ENCODE measurements at regions not wholly inside any gene's neighbourhood (a gene's known extent, or its start where the extent isn't known, plus 50 kb on each side); places are given as distances from the start of the nearest gene placed in this dataset.

- no peaks in the 10 kb centered on the region for H3K27me3 Mint-ChIP-seq (ENCODE audit: low read depth in 3 of 3)
- no peaks in the 10 kb centered on the region for H3K36me3 Mint-ChIP-seq
- H3K9me3 Mint-ChIP-seq = peaks cover 0 to 10% (median 4%) of the 10 kb centered on the region in 6 donors
- no peaks in the 10 kb centered on the region for H3K4me1 Mint-ChIP-seq
- H3K4me3 Mint-ChIP-seq = no peak overlapping the region
- DNase-seq = no peak
- no peak overlapping the region for H3K27ac Mint-ChIP-seq
These were observed 715.3 kb downstream of the NR2F2 start for GRCh38 chr15:97045666-97046421.

- no peak overlapping the region for H3K27ac Mint-ChIP-seq
- no peaks in the 10 kb centered on the region for H3K36me3 Mint-ChIP-seq
- no peaks in the 10 kb centered on the region for H3K27me3 Mint-ChIP-seq (ENCODE audit: low read depth in 3 of 3)
- peaks cover 0 to 12% (median 2%) of the 10 kb centered on the region in 6 donors for H3K9me3 Mint-ChIP-seq
- no peak for DNase-seq
- H3K4me3 Mint-ChIP-seq = no peak overlapping the region
- no peaks in the 10 kb centered on the region for H3K4me1 Mint-ChIP-seq
These were observed 722.0 kb downstream of the NR2F2 start for GRCh38 chr15:97052513-97052912.

- DNase-seq = no peak
- peaks cover 0 to 12% (median 2%) of the 10 kb centered on the region in 6 donors for H3K9me3 Mint-ChIP-seq
- H3K27me3 Mint-ChIP-seq (ENCODE audit: low read depth in 3 of 3) = no peaks in the 10 kb centered on the region
- H3K4me1 Mint-ChIP-seq = no peaks in the 10 kb centered on the region
- H3K36me3 Mint-ChIP-seq = no peaks in the 10 kb centered on the region
- no peak overlapping the region for H3K4me3 Mint-ChIP-seq
- H3K27ac Mint-ChIP-seq = no peak overlapping the region
These were observed 723.1 kb downstream of the NR2F2 start for GRCh38 chr15:97053635-97054034.

- no peaks in the 10 kb centered on the region for H3K36me3 Mint-ChIP-seq
- no peak for DNase-seq
- H3K27ac Mint-ChIP-seq = no peak overlapping the region
- H3K4me3 Mint-ChIP-seq = no peak overlapping the region
- no peaks in the 10 kb centered on the region for H3K4me1 Mint-ChIP-seq
- H3K27me3 Mint-ChIP-seq (ENCODE audit: low read depth in 3 of 3) = peaks cover 0 to 2% (median 0%) of the 10 kb centered on the region in 3 donors
- no peaks in the 10 kb centered on the region for H3K9me3 Mint-ChIP-seq
These were observed 727.0 kb downstream of the NR2F2 start for GRCh38 chr15:97057503-97057902.

- H3K4me1 Mint-ChIP-seq = no peaks in the 10 kb centered on the region
- H3K36me3 Mint-ChIP-seq = no peaks in the 10 kb centered on the region
- H3K9me3 Mint-ChIP-seq = peaks cover 0 to 5% (median 0%) of the 10 kb centered on the region in 6 donors
- DNase-seq = no peak
- H3K27ac Mint-ChIP-seq = no peak overlapping the region
- H3K27me3 Mint-ChIP-seq (ENCODE audit: low read depth in 3 of 3) = peaks cover 0 to 2% (median 0%) of the 10 kb centered on the region in 3 donors
- no peak overlapping the region for H3K4me3 Mint-ChIP-seq
These were observed 728.8 kb downstream of the NR2F2 start for GRCh38 chr15:97059281-97059680.

- H3K27me3 Mint-ChIP-seq (ENCODE audit: low read depth in 3 of 3) = peaks cover 0 to 4% (median 2%) of the 10 kb centered on the region in 3 donors
- peaks cover 0 to 7% (median 0%) of the 10 kb centered on the region in 6 donors for H3K9me3 Mint-ChIP-seq
- no peak overlapping the region for H3K27ac Mint-ChIP-seq
These were observed 730.9 kb downstream of the NR2F2 start for GRCh38 chr15:97061392-97061791.

GRCh38 chr15:97071668-97072067 lies 741.2 kb downstream of the NR2F2 start:
- Mint-ChIP-seq H3K36me3 (no peaks in the 10 kb centered on the region), H3K4me1 (no peaks in the 10 kb centered on the region), H3K4me3 (no peak overlapping the region), H3K9me3 (peaks cover 3 to 14% (median 7%) of the 10 kb centered on the region in 6 donors), H3K27ac (no peak overlapping the region), H3K27me3 (ENCODE audit: low read depth in 3 of 3) (peaks cover 0 to 2% (median 0%) of the 10 kb centered on the region in 3 donors)
- no peak for DNase-seq

More at GRCh38 chr15:97061392-97061791, 730.9 kb downstream of the NR2F2 start:
- no peak overlapping the region for H3K4me3 Mint-ChIP-seq
- H3K4me1 Mint-ChIP-seq = no peaks in the 10 kb centered on the region
- DNase-seq = no peak
- H3K36me3 Mint-ChIP-seq = no peaks in the 10 kb centered on the region

GRCh38 chr15:97072545-97072944 lies 742.0 kb downstream of the NR2F2 start:
- H3K36me3 Mint-ChIP-seq = no peaks in the 10 kb centered on the region
- no peak overlapping the region for H3K4me3 Mint-ChIP-seq
- DNase-seq = no peak
- H3K4me1 Mint-ChIP-seq = no peaks in the 10 kb centered on the region
- peaks cover 3 to 14% (median 7%) of the 10 kb centered on the region in 6 donors for H3K9me3 Mint-ChIP-seq
- H3K27me3 Mint-ChIP-seq (ENCODE audit: low read depth in 3 of 3) = peaks cover 0 to 2% (median 0%) of the 10 kb centered on the region in 3 donors
- H3K27ac Mint-ChIP-seq = no peak overlapping the region

GRCh38 chr15:97076011-97076410 lies 745.5 kb downstream of the NR2F2 start:
- no peak overlapping the region for H3K27ac Mint-ChIP-seq
- peaks cover 3 to 22% (median 9%) of the 10 kb centered on the region in 6 donors for H3K9me3 Mint-ChIP-seq
- H3K4me3 Mint-ChIP-seq = no peak overlapping the region
- no peak for DNase-seq
- H3K36me3 Mint-ChIP-seq = no peaks in the 10 kb centered on the region
- peaks cover 0 to 2% (median 0%) of the 10 kb centered on the region in 3 donors for H3K27me3 Mint-ChIP-seq (ENCODE audit: low read depth in 3 of 3)
- no peaks in the 10 kb centered on the region for H3K4me1 Mint-ChIP-seq

- Mint-ChIP-seq H3K36me3 (no peaks in the 10 kb centered on the region), H3K4me3 (no peak overlapping the region), H3K4me1 (no peaks in the 10 kb centered on the region), H3K27me3 (ENCODE audit: low read depth in 3 of 3) (peaks cover 0 to 2% (median 2%) of the 10 kb centered on the region in 3 donors), H3K27ac (no peak overlapping the region), H3K9me3 (peaks cover 1 to 16% (median 9%) of the 10 kb centered on the region in 6 donors)
- DNase-seq = no peak
These were observed 747.5 kb downstream of the NR2F2 start for GRCh38 chr15:97077975-97078374.

- Mint-ChIP-seq H3K4me3 (no peak overlapping the region), H3K27ac (no peak overlapping the region), H3K4me1 (no peaks in the 10 kb centered on the region), H3K27me3 (ENCODE audit: low read depth in 3 of 3) (peaks cover 0 to 2% (median 2%) of the 10 kb centered on the region in 3 donors), H3K9me3 (peaks cover 1 to 16% (median 9%) of the 10 kb centered on the region in 6 donors), H3K36me3 (no peaks in the 10 kb centered on the region)
- DNase-seq = no peak
These were observed 748.1 kb downstream of the NR2F2 start for GRCh38 chr15:97078591-97078990.

GRCh38 chr15:97081666-97082226 lies 751.2 kb downstream of the NR2F2 start:
- DNase-seq = no peak
- Mint-ChIP-seq H3K27me3 (ENCODE audit: low read depth in 3 of 3) (peaks cover 0 to 3% (median 2%) of the 10 kb centered on the region in 3 donors), H3K36me3 (no peaks in the 10 kb centered on the region), H3K27ac (no peak overlapping the region), H3K4me3 (no peak overlapping the region), H3K9me3 (peaks cover 0 to 15% (median 5%) of the 10 kb centered on the region in 6 donors), H3K4me1 (no peaks in the 10 kb centered on the region)

GRCh38 chr15:97082830-97083229 lies 752.3 kb downstream of the NR2F2 start:
- no peak for DNase-seq
- Mint-ChIP-seq H3K9me3 (peaks cover 0 to 12% (median 5%) of the 10 kb centered on the region in 6 donors), H3K27ac (no peak overlapping the region), H3K4me1 (no peaks in the 10 kb centered on the region), H3K27me3 (ENCODE audit: low read depth in 3 of 3) (peaks cover 0 to 6% (median 2%) of the 10 kb centered on the region in 3 donors), H3K36me3 (no peaks in the 10 kb centered on the region), H3K4me3 (no peak overlapping the region)

GRCh38 chr15:97084650-97085049 lies 754.1 kb downstream of the NR2F2 start:
- Mint-ChIP-seq H3K36me3 (no peaks in the 10 kb centered on the region), H3K9me3 (peaks cover 0 to 12% (median 4%) of the 10 kb centered on the region in 6 donors), H3K4me3 (no peak overlapping the region), H3K4me1 (no peaks in the 10 kb centered on the region), H3K27me3 (ENCODE audit: low read depth in 3 of 3) (peaks cover 0 to 6% (median 2%) of the 10 kb centered on the region in 3 donors), H3K27ac (no peak overlapping the region)
- no peak for DNase-seq

Data from immature natural killer cell (primary cell).